WTC11 (cell line): ENCODE measurements at regions not wholly inside any gene's neighbourhood (a gene's known extent, or its start where the extent isn't known, plus 50 kb on each side); places are given as distances from the start of the nearest gene placed in this dataset.

Source experiments
- ATAC-seq: fragments of 200-7000 bp; cut with Tn5 transposase; 2 replicates; pipeline ENCODE4 v1.10.0; 2021; ENCODE audit warnings: mild to moderate bottlenecking, moderate library complexity
- CTCF ChIA-PET: fragments of 300-600 bp; sonication (Branson Sonifier 250); formaldehyde crosslinking; loops from one replicate; lab custom pipeline; 2021; ENCODE audit warnings: antibody characterized with exemption; lab: Charles Lee
- POLR2A ChIA-PET: fragments of 350-600 bp; sonication (Branson Sonifier 250); formaldehyde crosslinking; loops from one replicate; lab custom pipeline; 2021; ENCODE audit warnings: antibody characterized with exemption; lab: Charles Lee
- DNase-seq: peaks from one replicate; pipeline ENCODE4 v3.0.0; 2021; ENCODE audit warnings: low spot score
- H3K27ac Mint-ChIP-seq: 2 replicates; pipeline ENCODE4 v1.8.0; 2021; ENCODE audit warnings: mixed read lengths
- H3K27me3 Mint-ChIP-seq: 2 replicates; pipeline ENCODE4 v1.8.0; 2021; ENCODE audit warnings: low read depth, mild to moderate bottlenecking, moderate library complexity, mixed read lengths
- H3K36me3 Mint-ChIP-seq: 2 replicates; pipeline ENCODE4 v1.8.0; 2021; ENCODE audit warnings: mixed read lengths
- H3K4me1 Mint-ChIP-seq: 2 replicates; pipeline ENCODE4 v1.8.0; 2022; ENCODE audit warnings: mixed read lengths
- H3K4me3 Mint-ChIP-seq: 2 replicates; pipeline ENCODE4 v1.8.0; 2021; ENCODE audit warnings: mild to moderate bottlenecking, moderate library complexity, mixed read lengths
- H3K9me3 Mint-ChIP-seq: 2 replicates; pipeline ENCODE4 v1.8.0; 2021; ENCODE audit warnings: mixed read lengths
- ATF1 ChIP-seq: sonication (generic); formaldehyde crosslinking; IDR thresholded peaks from 2 replicates; pipeline ENCODE4 v1.8.1; 2023; ENCODE audit warnings: mild to moderate bottlenecking, moderate library complexity, missing genetic modification reagents
- FOXJ3 ChIP-seq: sonication (generic); formaldehyde crosslinking; IDR thresholded peaks from 2 replicates; pipeline ENCODE4 v1.9.0; 2021; ENCODE audit warnings: missing genetic modification reagents, mild to moderate bottlenecking, borderline replicate concordance
- GABPB1 ChIP-seq: sonication (generic); formaldehyde crosslinking; IDR thresholded peaks from 2 replicates; pipeline ENCODE4 v1.8.1; 2023; ENCODE audit warnings: mild to moderate bottlenecking, missing genetic modification reagents
- IRF2 ChIP-seq: sonication (generic); formaldehyde crosslinking; IDR thresholded peaks from 2 replicates; pipeline ENCODE4 v1.8.0; 2022; ENCODE audit warnings: low read depth, missing genetic modification reagents, borderline replicate concordance
- SP1 ChIP-seq: sonication (generic); formaldehyde crosslinking; conservative IDR thresholded peaks from 2 replicates; pipeline ENCODE4 v1.8.1; 2022; ENCODE audit warnings: missing genetic modification reagents
- TEAD1 ChIP-seq: sonication (generic); formaldehyde crosslinking; IDR thresholded peaks from 2 replicates; pipeline ENCODE4 v1.8.0; 2022; ENCODE audit warnings: mild to moderate bottlenecking, missing genetic modification reagents
- ZNF121 ChIP-seq: sonication (generic); formaldehyde crosslinking; IDR thresholded peaks from 2 replicates; pipeline ENCODE4 v1.8.0; 2023; ENCODE audit warnings: missing genetic modification reagents
- ZNF138 ChIP-seq: sonication (generic); formaldehyde crosslinking; conservative IDR thresholded peaks from 2 replicates; pipeline ENCODE4 v1.8.1; 2022; ENCODE audit warnings: mild to moderate bottlenecking, moderate library complexity, missing genetic modification reagents
- ZNF396 ChIP-seq: fragments of 250-450 bp; sonication (Bioruptor Pico); IDR thresholded peaks from 2 replicates; pipeline ENCODE4 v1.8.0; 2021; ENCODE audit warnings: mild to moderate bottlenecking, moderate library complexity, borderline replicate concordance
- TF ChIP-seq, protein P1 (sequence below): fragments of 250-450 bp; sonication (Bioruptor Pico); conservative IDR thresholded peaks from 2 replicates; pipeline ENCODE4 v1.9.0; 2021; ENCODE audit warnings: mild to moderate bottlenecking
- TF ChIP-seq, protein P2 (sequence below): sonication (generic); formaldehyde crosslinking; IDR thresholded peaks from 2 replicates; pipeline ENCODE4 v1.8.1; 2022; ENCODE audit warnings: mild to moderate bottlenecking, moderate library complexity, missing genetic modification reagents
- TF ChIP-seq, protein P3 (sequence below): fragments of 250-450 bp; sonication (Bioruptor Pico); IDR thresholded peaks from 2 replicates; pipeline ENCODE4 v1.9.0; 2021; ENCODE audit warnings: moderate library complexity, mild to moderate bottlenecking, inconsistent platforms, borderline replicate concordance
- TF ChIP-seq, protein P4 (sequence below): sonication (generic); formaldehyde crosslinking; IDR thresholded peaks from 2 replicates; pipeline ENCODE4 v1.8.1; 2022; ENCODE audit warnings: missing genetic modification reagents, borderline replicate concordance
- TF ChIP-seq, protein P5 (sequence below): fragments of 250-450 bp; sonication (Bioruptor Pico); IDR thresholded peaks from 2 replicates; pipeline ENCODE4 v1.8.0; 2021; ENCODE audit warnings: mild to moderate bottlenecking
- TF ChIP-seq, protein P6 (sequence below): sonication (generic); formaldehyde crosslinking; IDR thresholded peaks from 2 replicates; pipeline ENCODE4 v1.8.0; 2022; ENCODE audit warnings: mild to moderate bottlenecking, missing genetic modification reagents
- TF ChIP-seq, protein P7 (sequence below): sonication (generic); formaldehyde crosslinking; IDR thresholded peaks from 2 replicates; pipeline ENCODE4 v1.8.1; 2022; ENCODE audit warnings: mild to moderate bottlenecking, missing genetic modification reagents, moderate library complexity, borderline replicate concordance
- TF ChIP-seq, protein P8 (sequence below): fragments of 200-600 bp; IDR thresholded peaks from 2 replicates; pipeline ENCODE4 v1.8.0; 2022; ENCODE audit warnings: antibody characterized with exemption

DNA sequence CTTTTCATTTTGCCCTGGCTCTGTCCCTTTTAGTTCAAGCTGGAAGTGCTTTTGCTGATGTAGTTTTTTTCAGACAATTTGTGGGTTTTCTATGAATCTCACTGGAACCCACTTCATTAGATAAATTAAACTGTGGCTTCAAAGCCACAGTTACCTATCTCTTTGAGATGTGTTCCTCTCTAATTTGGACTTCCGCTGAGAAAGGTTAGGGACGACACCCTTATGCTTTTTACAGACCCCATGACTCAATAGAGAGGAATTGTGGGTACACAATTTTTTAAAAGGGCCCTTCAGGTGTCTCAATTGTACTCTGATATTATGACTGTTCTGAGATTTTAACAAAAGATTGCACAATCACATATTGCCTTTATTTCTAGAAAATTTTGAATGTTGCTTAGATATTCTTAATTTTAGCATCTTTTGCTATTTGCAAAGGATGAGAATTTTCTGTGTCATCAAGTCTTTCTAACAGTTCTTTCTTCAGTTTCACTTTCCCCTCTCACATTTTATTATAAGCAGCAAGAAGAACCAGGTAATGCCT, 110.6 kb downstream of the GADD45G start:
- H3K4me3 Mint-ChIP-seq: no peak overlapping the region
- H3K27ac Mint-ChIP-seq: no peak overlapping the region
- H3K27me3 Mint-ChIP-seq: no peaks in the 10 kb centered on the region
- H3K36me3 Mint-ChIP-seq: no peaks in the 10 kb centered on the region
- no peaks in the 10 kb centered on the region for H3K4me1 Mint-ChIP-seq
- ChIA-PET POLR2A (no interaction called here), CTCF (interaction anchor here (0.7 to 1.2 kb wide), 2 partner anchors 23 to 122 kb away, joined by 3 read pairs; no protein-coding TSS in a partner anchor)
- no peak for TF ChIP-seq IRF2 (CRISPR knock-in tag)
- TF ChIP-seq ATF1 (CRISPR knock-in tag): no peak
- TF ChIP-seq, protein P1, sequence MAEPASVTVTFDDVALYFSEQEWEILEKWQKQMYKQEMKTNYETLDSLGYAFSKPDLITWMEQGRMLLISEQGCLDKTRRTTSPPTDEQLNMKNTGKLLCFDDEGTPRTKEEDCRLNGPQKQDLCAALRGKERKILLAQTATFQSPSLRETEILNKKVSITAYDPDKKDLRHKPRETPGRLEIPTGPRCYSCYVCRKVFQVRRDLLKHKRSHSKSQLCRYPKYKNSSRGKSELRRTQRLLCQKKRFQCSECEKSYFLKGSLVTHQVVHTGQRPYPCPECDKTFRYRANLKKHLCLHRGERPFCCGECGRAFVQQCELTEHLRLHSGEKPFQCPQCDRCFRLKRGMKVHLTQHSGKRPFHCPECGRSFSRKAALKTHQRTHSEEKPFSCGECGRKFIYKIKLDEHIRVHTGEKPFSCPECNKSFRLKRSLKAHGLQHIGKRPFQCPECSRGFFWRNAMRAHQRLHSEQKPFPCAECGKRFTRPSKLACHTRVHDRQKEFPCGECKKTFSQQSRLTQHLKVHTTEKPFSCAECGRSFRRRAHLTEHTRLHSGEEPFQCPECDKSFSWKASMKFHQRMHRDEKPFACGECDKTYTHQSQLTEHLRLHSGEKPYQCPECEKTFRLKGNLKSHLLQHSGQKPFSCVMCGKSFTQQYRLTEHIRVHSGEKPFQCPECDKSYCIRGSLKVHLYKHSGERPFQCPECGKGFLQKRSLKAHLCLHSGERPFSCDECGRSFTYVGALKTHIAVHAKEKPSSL (CRISPR knock-in tag): no peak
- TF ChIP-seq, protein P2, sequence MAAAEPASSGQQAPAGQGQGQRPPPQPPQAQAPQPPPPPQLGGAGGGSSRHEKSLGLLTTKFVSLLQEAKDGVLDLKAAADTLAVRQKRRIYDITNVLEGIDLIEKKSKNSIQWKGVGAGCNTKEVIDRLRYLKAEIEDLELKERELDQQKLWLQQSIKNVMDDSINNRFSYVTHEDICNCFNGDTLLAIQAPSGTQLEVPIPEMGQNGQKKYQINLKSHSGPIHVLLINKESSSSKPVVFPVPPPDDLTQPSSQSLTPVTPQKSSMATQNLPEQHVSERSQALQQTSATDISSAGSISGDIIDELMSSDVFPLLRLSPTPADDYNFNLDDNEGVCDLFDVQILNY: no peak
- TF ChIP-seq, protein P3, sequence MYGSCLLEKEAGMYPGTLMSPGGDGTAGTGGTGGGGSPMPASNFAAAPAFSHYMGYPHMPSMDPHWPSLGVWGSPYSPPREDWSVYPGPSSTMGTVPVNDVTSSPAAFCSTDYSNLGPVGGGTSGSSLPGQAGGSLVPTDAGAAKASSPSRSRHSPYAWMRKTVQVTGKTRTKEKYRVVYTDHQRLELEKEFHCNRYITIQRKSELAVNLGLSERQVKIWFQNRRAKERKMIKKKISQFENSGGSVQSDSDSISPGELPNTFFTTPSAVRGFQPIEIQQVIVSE (CRISPR knock-in tag): no peak
- no peak for TF ChIP-seq TEAD1 (CRISPR knock-in tag)
- TF ChIP-seq, protein P4, sequence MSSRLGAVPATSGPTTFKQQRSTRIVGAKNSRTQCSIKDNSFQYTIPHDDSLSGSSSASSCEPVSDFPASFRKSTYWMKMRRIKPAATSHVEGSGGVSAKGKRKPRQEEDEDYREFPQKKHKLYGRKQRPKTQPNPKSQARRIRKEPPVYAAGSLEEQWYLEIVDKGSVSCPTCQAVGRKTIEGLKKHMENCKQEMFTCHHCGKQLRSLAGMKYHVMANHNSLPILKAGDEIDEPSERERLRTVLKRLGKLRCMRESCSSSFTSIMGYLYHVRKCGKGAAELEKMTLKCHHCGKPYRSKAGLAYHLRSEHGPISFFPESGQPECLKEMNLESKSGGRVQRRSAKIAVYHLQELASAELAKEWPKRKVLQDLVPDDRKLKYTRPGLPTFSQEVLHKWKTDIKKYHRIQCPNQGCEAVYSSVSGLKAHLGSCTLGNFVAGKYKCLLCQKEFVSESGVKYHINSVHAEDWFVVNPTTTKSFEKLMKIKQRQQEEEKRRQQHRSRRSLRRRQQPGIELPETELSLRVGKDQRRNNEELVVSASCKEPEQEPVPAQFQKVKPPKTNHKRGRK (CRISPR knock-in tag): no peak
- TF ChIP-seq, protein P5, sequence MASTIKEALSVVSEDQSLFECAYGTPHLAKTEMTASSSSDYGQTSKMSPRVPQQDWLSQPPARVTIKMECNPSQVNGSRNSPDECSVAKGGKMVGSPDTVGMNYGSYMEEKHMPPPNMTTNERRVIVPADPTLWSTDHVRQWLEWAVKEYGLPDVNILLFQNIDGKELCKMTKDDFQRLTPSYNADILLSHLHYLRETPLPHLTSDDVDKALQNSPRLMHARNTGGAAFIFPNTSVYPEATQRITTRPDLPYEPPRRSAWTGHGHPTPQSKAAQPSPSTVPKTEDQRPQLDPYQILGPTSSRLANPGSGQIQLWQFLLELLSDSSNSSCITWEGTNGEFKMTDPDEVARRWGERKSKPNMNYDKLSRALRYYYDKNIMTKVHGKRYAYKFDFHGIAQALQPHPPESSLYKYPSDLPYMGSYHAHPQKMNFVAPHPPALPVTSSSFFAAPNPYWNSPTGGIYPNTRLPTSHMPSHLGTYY (CRISPR knock-in tag): no peak
- TF ChIP-seq GABPB1 (CRISPR knock-in tag): no peak
- no peak for DNase-seq
- ATAC-seq: no peak
- H3K9me3 Mint-ChIP-seq: peaks cover 4% of the 10 kb centered on the region; the same call in 1 of the 2 replicates

DNA sequence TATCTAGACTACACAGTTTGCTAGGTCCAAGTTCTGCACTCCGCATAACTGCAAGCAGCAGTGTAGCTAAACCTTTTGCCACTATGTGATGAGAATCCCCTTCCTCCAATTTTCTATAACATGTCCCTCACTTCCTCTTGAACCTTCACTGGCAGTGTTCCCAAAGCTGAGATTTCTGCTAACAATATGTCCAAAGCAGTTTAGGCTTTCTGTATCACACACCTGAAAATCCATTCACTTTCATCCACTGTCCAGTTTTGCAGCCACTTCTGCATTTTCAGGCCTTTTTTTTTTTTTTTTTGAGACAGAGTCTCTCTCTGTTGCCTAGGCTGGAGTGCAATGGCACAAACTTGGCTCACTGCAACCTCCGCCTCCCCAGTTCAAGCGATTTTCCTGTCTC, 111.1 kb downstream of the GADD45G start:
- no peak for TF ChIP-seq ZNF121 (CRISPR knock-in tag)
- TF ChIP-seq, all 79 proteins: peak for 0
- ChIA-PET CTCF (interaction anchor here (0.7 to 1.2 kb wide), 2 partner anchors 22 to 123 kb away, joined by 3 read pairs; no protein-coding TSS in a partner anchor), POLR2A (no interaction called here)
- H3K27me3 Mint-ChIP-seq: no peaks in the 10 kb centered on the region
- ATAC-seq (no peak), DNase-seq (no peak)
- H3K4me3 Mint-ChIP-seq: no peak overlapping the region
- H3K4me1 Mint-ChIP-seq: no peaks in the 10 kb centered on the region
- no peak overlapping the region for H3K27ac Mint-ChIP-seq
- no peaks in the 10 kb centered on the region for H3K36me3 Mint-ChIP-seq
- H3K9me3 Mint-ChIP-seq: peaks cover 4% of the 10 kb centered on the region; the same call in 1 of the 2 replicates

DNA sequence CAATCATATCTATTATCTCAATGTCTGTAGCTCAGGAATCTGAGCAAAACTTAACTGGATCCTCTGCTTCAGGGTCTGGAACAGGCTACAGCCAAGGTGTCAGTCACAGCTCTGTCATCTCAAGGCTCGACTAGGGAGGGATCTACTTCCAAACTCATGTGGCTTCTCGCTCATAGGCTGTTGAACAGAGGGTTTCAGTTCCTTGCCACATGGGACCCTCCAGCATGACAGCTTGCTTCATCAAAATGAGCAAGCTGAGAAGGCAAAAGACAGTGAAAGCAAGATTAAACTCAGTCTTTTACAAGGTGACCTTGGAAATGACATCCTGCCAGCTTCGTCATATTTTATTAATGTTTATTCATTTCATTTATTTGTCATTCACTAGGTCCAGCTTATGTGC, 111.7 kb downstream of the GADD45G start:
- CTCF ChIA-PET: interaction anchor here (1.2 kb wide), 1 partner anchor 22 kb away, joined by 3 read pairs; no protein-coding TSS in a partner anchor
- Mint-ChIP-seq H3K27me3 (no peaks in the 10 kb centered on the region), H3K36me3 (no peaks in the 10 kb centered on the region), H3K9me3 (peaks cover 4% of the 10 kb centered on the region; the same call in 1 of the 2 replicates), H3K4me1 (no peaks in the 10 kb centered on the region), H3K27ac (no peak overlapping the region), H3K4me3 (no peak overlapping the region)
- no peak for ATAC-seq
- POLR2A ChIA-PET: no interaction called here
- DNase-seq: no peak
- no peak for TF ChIP-seq FOXJ3 (CRISPR knock-in tag)
- TF ChIP-seq, protein P4 (CRISPR knock-in tag): no peak
- no peak for TF ChIP-seq ZNF138 (CRISPR knock-in tag)
- no peak for TF ChIP-seq SP1
- TF ChIP-seq, protein P6, sequence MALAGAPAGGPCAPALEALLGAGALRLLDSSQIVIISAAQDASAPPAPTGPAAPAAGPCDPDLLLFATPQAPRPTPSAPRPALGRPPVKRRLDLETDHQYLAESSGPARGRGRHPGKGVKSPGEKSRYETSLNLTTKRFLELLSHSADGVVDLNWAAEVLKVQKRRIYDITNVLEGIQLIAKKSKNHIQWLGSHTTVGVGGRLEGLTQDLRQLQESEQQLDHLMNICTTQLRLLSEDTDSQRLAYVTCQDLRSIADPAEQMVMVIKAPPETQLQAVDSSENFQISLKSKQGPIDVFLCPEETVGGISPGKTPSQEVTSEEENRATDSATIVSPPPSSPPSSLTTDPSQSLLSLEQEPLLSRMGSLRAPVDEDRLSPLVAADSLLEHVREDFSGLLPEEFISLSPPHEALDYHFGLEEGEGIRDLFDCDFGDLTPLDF: no peak
- TF ChIP-seq, protein P7, sequence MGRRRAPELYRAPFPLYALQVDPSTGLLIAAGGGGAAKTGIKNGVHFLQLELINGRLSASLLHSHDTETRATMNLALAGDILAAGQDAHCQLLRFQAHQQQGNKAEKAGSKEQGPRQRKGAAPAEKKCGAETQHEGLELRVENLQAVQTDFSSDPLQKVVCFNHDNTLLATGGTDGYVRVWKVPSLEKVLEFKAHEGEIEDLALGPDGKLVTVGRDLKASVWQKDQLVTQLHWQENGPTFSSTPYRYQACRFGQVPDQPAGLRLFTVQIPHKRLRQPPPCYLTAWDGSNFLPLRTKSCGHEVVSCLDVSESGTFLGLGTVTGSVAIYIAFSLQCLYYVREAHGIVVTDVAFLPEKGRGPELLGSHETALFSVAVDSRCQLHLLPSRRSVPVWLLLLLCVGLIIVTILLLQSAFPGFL (CRISPR knock-in tag): no peak
- TF ChIP-seq ZNF396: no peak
- TF ChIP-seq, protein P8, sequence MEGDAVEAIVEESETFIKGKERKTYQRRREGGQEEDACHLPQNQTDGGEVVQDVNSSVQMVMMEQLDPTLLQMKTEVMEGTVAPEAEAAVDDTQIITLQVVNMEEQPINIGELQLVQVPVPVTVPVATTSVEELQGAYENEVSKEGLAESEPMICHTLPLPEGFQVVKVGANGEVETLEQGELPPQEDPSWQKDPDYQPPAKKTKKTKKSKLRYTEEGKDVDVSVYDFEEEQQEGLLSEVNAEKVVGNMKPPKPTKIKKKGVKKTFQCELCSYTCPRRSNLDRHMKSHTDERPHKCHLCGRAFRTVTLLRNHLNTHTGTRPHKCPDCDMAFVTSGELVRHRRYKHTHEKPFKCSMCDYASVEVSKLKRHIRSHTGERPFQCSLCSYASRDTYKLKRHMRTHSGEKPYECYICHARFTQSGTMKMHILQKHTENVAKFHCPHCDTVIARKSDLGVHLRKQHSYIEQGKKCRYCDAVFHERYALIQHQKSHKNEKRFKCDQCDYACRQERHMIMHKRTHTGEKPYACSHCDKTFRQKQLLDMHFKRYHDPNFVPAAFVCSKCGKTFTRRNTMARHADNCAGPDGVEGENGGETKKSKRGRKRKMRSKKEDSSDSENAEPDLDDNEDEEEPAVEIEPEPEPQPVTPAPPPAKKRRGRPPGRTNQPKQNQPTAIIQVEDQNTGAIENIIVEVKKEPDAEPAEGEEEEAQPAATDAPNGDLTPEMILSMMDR: no peak
